GM19395 (cell line): ENCODE measurements at regions not wholly inside any gene's neighbourhood (a gene's known extent, or its start where the extent isn't known, plus 50 kb on each side); places are given as distances from the start of the nearest gene placed in this dataset.
"Not testable (repeated sequence)": the region's sequence is repeated elsewhere in the genome, so short reads cannot be mapped to it uniquely, and the experiment has no call there.

Source experiments
- ATAC-seq: cut with Tn5 transposase; IDR thresholded peaks from one replicate; pipeline ENCODE4 v1.9.1; 2021; ENCODE audit warnings: mild to moderate bottlenecking, moderate library complexity; ENCODE audit not compliant: unreplicated experiment

DNA sequence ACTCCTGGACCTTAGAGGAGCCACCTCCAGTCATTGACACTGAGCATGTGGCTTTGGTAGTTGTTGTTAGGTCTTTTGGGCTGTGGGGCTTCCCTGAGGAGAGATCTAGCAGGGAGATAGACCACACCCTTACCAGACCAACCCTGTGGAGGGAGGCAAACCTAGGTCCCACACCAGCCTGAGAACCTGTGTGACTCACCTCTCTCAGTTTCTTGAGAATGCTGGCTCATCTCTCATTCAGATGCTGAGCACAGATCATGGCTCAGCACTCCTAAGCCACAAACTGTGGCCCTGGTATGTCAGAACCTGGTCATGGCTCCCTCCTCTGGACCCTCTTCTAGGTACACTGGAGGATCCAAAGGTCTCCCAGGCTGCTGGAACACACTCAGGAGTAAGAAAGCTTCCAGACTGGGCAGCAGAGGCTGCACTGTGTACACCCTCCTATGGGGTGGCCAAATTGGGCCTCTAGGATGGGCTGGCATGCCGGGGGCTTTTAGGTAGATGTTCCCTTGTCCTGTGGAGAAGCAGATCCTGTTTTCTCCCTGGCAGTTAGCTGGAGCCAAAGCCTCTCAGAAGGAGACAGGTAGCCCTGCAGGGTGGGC is 1294.5 kb downstream of the KHDRBS2 start:
- ATAC-seq = no peak

- ATAC-seq = no peak
These were observed 1333.5 kb downstream of the KHDRBS2 start for GRCh38 chr6:60952500-60952899.

DNA sequence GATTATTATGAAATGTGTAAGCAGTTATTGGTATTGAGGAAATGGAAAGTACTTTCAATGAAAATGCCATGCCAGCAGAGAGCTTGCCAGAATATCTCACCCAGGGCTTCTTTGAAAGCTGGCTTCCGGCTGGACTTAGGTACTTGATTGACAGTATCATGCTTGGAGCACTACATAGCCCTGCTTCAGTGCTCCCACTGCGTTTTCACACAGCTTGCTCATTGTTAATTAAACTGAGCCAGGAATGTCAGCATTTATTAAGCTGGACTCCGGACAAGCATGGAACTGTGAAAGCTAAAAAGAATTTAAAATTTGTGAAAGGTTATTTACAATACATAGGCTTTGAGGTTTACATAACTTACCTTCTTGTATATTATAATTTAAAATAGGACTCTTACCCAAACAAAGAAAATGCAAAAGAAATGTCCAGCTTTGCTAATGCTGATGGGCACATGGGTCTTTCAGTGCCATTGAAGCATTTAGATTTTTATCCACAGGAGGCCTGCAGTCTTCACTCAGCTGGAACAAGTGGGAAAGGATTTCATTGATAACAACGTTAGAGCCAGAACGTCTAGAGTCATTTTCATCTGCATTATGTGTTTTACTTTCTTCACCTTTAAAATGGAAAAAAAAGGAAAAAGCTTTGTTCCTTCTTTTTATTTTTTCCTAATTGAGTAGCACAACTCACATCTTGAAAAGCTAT is 1335.7 kb downstream of the KHDRBS2 start:
- not testable (repeated sequence) for ATAC-seq

DNA sequence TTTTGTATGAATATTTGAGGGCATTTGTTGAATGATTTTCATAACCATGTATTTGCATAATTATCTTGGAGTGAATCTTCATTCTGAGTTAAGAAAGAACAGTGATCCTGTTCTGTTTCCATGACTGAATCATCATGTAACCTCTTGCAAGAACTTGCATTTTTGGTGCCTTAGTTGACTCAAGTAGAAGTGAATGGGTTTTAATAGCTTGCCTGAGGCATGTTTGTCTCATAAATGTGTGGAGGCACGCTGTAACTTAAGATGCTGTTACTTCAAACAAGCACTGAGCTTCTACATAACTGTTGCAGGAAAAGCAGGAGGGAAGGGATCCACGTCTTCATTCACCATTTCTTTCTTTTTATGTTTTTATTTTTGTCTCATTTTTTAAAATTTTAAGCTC is 1338.6 kb downstream of the KHDRBS2 start:
- ATAC-seq = not testable (repeated sequence)

- ATAC-seq = not testable (repeated sequence)
These were observed 1341.2 kb downstream of the KHDRBS2 start for GRCh38 chr6:60944803-60945202.

GRCh38 chr6:60935970-60936369 is 1350.1 kb downstream of the KHDRBS2 start:
- peak; percentile 79 for ATAC-seq

DNA sequence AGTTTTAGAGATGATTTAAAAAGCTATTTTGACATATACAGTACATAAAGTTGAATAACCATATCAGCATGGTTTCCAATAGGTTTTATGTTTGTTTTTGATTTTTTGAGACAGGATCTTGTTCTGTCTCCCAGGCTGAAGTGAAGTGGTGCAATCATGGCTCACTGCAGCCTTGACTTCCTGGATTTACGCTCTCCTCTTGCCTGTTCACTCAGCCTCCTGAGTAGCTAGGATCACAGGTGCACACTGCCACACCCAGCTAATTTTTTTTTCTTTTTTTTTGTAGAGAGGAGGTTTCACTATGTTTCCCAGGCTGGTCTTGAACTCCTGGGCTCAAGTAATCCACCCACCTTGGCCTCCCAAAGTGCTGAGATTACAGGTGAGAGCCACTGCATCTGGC is 1366.4 kb downstream of the KHDRBS2 start:
- not testable (repeated sequence) for ATAC-seq

DNA sequence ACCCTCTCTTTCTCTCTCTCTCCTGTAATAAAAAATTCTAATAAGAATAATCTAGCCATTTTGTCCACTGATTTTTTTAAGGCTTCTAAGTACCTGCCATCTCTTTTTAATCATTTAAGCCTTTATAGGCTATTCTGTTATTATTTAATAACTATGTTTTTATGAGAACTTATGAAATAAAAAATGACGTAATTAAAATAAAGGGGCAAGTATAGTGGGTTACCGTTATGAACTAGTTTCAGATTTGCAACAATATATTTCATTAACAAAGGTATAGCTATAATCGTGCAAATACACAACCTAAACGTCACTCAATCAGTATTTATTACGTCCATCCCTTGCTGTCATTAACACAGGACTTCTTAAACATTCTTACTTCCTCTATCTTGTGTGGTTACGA is 1382.2 kb downstream of the KHDRBS2 start:
- ATAC-seq = not testable (repeated sequence)

DNA sequence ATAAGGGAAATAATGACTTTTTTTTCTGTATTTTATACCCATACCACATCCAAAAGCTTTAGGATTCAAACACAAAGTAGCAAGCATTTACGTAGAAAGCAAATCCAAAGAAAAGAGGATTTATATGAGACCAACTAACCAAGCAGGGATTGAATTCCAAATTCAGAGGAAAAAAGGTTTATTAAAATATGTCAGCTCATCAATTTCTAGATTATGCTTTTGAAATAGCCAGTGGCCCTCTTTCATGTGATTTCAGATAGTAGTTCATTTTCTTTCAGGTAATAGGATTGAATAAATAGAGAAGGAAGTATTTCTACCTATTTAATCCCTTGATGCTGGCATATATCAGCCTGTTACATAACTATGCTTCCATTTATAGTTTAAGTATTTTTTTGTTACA is 1392.7 kb downstream of the KHDRBS2 start:
- not testable (repeated sequence) for ATAC-seq

- no peak for ATAC-seq
These were observed 1394.4 kb downstream of the KHDRBS2 start for GRCh38 chr6:60891606-60892005.

DNA sequence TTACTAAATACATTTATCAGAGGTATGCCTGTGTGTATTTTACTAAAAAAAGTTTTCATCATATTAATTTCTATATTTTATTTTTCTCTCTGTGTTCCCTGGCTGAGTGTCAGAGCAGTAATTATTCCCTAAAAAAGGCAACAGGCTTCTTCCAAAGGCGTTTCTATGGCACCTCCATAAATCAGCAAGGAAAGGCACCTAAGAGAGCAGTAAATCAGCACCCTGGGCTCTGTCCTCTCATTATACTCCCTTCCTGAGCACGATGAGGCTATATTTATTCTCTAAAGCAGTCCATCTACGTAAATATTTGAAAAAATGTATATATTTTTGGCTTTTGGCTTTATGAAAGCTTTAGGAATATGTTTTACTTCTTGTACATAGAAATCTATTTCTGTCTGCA is 1408.6 kb downstream of the KHDRBS2 start:
- not testable (repeated sequence) for ATAC-seq

DNA sequence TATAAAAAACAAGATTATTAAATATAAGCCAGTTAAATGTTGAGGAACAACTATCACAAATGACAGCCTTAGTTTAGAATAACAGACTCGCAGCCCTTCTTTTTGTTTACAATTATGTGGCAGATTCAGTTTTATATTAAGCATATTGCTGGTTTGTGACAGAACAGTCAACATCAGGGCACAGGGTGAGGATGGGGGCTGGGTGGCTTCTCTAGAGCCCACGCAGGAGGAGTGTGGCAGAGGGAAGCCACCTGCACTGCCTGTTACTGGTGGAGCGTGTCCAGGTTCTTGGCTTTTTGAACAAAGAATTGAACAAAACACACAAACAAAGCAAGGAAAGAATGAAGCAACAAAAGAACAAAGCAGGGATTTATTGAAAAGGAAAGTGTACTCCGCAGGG is 1415.2 kb downstream of the KHDRBS2 start:
- ATAC-seq = not testable (repeated sequence)

- no peak for ATAC-seq
These were observed 1418.5 kb downstream of the KHDRBS2 start for GRCh38 chr6:60867548-60867947.

- not testable (repeated sequence) for ATAC-seq
These were observed 1442.6 kb downstream of the KHDRBS2 start for GRCh38 chr6:60843175-60843982.

- ATAC-seq = not testable (repeated sequence)
These were observed 1455.3 kb downstream of the KHDRBS2 start for GRCh38 chr6:60830726-60831125.

DNA sequence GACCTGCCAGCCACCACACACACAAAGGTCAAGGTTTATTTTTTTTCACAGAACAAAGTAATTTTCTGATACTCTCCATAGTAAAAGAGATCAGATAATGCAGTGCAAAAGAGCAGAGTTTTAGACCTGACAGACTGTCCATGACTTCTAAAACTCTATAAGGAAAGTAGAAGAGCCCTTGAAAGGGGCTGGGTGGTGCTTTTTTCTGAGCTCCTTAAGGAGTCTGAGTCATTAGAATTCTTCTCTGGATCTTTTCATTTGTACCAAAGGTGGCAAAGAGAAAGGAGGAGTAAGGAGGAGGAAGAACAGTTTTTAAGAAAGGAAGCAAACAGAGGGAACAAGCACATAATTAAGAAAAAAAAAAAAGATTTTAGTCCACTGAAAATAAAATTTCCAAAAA is 1463.4 kb downstream of the KHDRBS2 start:
- not testable (repeated sequence) for ATAC-seq

GRCh38 chr6:60818072-60818471 is 1468.0 kb downstream of the KHDRBS2 start:
- ATAC-seq = not testable (repeated sequence)

GRCh38 chr6:60814784-60815183 is 1471.2 kb downstream of the KHDRBS2 start:
- not testable (repeated sequence) for ATAC-seq

DNA sequence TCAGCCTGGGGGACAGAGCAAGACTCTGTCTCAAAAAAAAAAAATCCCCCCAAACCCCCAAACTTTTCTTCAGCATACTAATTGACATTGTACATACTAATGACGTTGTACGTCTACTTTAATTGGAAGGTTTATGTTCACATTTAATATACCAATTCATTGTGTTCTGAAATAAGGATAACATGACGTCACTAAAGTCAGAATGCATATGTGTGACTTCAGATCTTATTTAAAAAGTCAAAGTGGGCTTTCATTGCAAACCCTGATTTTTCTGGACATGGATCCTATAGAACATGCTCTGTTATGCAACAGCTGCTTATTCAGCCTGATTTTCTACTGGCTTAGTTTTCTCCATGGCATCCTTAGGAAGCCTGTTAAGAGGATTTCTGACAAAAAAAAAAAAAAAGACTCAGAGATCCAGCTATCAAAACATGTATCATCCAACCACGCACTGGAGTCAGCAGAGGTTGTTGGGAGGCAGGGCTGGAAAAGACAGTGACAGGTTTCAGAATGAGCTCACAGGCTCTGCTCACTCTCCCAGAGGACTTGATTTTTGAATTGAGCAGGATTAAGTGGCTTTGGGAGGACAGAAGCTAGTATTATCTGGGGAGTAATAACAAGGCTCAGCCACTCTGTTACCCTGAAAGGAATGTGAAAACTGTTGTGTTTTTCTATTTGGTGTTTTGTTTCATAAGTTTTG is 1472.0 kb downstream of the KHDRBS2 start:
- not testable (repeated sequence) for ATAC-seq

- ATAC-seq = not testable (repeated sequence)
These were observed 1475.8 kb downstream of the KHDRBS2 start for GRCh38 chr6:60810216-60810615.

DNA sequence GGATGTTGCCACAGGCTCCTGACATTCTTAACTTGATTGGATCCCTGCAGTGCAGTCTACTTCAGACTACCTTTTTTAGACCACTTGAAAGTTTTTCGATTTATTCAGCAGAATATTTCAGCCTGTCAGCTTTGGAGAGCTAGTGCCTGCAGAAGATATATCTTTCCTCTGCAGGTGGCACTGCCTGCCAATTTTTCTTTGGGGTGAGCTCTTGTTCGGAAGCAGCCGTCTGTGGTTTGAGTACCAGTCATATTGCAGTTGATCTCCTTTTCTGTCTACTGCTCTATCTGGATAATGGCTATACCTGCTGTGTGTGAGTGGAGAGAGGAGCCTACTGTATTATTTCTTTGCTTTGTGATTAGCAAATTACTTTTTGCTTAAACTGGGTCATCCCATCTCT is 1486.9 kb downstream of the KHDRBS2 start:
- not testable (repeated sequence) for ATAC-seq
